ENCODE measurements at regions not wholly inside any gene's neighbourhood (a gene's known extent, or its start where the extent isn't known, plus 50 kb on each side); places are given as distances from the start of the nearest gene placed in this dataset.

DNA sequence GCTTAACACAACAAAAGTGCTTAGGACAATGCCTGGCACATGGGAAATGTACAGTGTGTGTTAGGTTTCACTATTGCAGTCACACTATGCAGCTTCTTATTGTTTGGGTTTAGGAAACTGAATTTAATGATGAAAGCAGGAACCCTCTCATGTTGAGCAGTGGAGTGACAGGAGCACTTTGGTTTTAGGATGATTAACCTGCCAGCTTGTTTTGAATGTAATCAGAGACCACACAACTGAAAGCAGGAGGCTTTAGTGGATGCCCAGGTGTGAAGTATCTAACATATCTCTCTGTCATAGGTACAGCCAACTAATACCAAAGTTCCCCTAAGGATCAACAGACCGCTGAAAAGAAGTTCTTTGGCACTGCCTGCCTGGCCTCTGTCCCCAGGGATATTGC lies 406.9 kb upstream of the USP24 start:
- DNase-seq (ENCODE audit: low read depth in 1 of 2, low spot score in 1 of 2): no peak
- H3K4me3 ChIP-seq (replicated peaks; ENCODE audit: insufficient read depth, low read length): no peak overlapping the region
- no peak overlapping the region for H3K27ac ChIP-seq (replicated peaks)
- TF ChIP-seq, protein P1, sequence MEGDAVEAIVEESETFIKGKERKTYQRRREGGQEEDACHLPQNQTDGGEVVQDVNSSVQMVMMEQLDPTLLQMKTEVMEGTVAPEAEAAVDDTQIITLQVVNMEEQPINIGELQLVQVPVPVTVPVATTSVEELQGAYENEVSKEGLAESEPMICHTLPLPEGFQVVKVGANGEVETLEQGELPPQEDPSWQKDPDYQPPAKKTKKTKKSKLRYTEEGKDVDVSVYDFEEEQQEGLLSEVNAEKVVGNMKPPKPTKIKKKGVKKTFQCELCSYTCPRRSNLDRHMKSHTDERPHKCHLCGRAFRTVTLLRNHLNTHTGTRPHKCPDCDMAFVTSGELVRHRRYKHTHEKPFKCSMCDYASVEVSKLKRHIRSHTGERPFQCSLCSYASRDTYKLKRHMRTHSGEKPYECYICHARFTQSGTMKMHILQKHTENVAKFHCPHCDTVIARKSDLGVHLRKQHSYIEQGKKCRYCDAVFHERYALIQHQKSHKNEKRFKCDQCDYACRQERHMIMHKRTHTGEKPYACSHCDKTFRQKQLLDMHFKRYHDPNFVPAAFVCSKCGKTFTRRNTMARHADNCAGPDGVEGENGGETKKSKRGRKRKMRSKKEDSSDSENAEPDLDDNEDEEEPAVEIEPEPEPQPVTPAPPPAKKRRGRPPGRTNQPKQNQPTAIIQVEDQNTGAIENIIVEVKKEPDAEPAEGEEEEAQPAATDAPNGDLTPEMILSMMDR (IDR thresholded peaks at IDR 0.05; ENCODE audit: insufficient read depth, low read length): no peak
- no peak for TF ChIP-seq GABPA (IDR thresholded peaks at IDR 0.05; ENCODE audit: low read depth)
- no peak for TF ChIP-seq POLR2AphosphoS5 (IDR thresholded peaks at IDR 0.05; ENCODE audit: low read depth)
- TF ChIP-seq, protein P2, sequence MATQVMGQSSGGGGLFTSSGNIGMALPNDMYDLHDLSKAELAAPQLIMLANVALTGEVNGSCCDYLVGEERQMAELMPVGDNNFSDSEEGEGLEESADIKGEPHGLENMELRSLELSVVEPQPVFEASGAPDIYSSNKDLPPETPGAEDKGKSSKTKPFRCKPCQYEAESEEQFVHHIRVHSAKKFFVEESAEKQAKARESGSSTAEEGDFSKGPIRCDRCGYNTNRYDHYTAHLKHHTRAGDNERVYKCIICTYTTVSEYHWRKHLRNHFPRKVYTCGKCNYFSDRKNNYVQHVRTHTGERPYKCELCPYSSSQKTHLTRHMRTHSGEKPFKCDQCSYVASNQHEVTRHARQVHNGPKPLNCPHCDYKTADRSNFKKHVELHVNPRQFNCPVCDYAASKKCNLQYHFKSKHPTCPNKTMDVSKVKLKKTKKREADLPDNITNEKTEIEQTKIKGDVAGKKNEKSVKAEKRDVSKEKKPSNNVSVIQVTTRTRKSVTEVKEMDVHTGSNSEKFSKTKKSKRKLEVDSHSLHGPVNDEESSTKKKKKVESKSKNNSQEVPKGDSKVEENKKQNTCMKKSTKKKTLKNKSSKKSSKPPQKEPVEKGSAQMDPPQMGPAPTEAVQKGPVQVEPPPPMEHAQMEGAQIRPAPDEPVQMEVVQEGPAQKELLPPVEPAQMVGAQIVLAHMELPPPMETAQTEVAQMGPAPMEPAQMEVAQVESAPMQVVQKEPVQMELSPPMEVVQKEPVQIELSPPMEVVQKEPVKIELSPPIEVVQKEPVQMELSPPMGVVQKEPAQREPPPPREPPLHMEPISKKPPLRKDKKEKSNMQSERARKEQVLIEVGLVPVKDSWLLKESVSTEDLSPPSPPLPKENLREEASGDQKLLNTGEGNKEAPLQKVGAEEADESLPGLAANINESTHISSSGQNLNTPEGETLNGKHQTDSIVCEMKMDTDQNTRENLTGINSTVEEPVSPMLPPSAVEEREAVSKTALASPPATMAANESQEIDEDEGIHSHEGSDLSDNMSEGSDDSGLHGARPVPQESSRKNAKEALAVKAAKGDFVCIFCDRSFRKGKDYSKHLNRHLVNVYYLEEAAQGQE (IDR thresholded peaks at IDR 0.05; ENCODE audit: insufficient replicate concordance, low read depth): no peak
- TF ChIP-seq SPI1 (IDR thresholded peaks at IDR 0.05; ENCODE audit: borderline replicate concordance, low read depth): no peak
- H3K27me3 ChIP-seq (ENCODE audit: insufficient read depth, poor library complexity, severe bottlenecking): no peaks in the 10 kb centered on the region

DNA sequence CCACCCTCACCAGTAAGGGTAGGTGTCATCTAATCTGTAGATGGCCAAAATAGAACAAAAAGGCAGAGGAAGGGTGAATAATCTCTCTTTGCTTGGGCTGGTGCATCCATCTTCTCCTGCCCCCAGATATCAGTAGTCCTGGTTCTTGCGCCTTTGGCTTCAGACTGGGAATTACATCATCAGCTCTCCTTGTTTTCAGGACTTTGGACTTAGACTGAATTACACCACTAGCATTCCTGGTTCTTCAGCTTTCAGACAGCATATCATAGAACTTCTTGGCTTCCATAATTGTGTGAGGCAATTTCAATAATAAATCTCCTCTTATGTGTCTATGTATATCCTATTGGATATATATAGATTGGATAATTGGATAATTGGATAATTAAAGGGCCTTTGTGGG lies 403.0 kb upstream of the USP24 start:
- no peak for DNase-seq (ENCODE audit: low read depth in 1 of 2, low spot score in 1 of 2)
- no peak for TF ChIP-seq POLR2AphosphoS5 (IDR thresholded peaks at IDR 0.05; ENCODE audit: low read depth)
- TF ChIP-seq, protein P2 (IDR thresholded peaks at IDR 0.05; ENCODE audit: insufficient replicate concordance, low read depth): no peak
- no peak for TF ChIP-seq GABPA (IDR thresholded peaks at IDR 0.05; ENCODE audit: low read depth)
- TF ChIP-seq SPI1 (IDR thresholded peaks at IDR 0.05; ENCODE audit: borderline replicate concordance, low read depth): no peak
- TF ChIP-seq, protein P1 (IDR thresholded peaks at IDR 0.05; ENCODE audit: insufficient read depth, low read length): no peak
- Histone ChIP-seq H3K4me3 (replicated peaks; ENCODE audit: insufficient read depth, low read length) (no peak overlapping the region), H3K27me3 (ENCODE audit: insufficient read depth, poor library complexity, severe bottlenecking) (peaks cover 4% of the 10 kb centered on the region), H3K27ac (replicated peaks) (no peak overlapping the region)

DNA sequence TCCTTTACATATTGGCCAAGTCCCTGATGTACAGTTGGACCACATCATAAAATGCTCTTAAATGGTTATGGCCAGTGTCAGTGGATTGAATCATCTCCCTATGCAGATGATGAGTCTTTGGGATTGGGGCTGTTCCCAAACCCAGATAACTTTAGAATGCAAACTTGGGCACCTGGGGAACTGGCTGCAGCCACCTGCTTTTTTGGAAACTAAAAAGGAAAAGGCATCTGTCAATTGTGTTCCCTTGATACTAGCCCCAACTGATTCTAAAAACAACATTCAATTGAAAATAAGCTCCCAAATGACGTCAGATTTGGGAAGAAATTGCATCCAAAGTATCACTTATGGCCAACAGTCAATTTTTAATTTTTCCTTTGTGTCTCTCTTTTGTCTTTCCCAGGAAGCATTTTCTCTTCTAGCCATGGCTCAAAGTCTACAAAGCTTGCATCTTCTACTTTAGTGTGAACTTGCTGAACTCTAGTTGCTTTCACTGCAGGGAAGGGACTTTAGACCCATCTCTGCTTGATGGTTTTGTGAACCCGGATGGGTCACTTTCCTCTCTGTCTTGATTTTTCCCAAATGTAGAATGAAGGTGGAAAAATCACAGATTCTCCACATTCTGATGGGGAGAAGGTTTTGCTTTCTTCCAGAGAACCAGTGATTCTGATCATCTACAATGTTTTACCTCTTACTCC lies 402.3 kb upstream of the USP24 start:
- peaks cover 4% of the 10 kb centered on the region for H3K27me3 ChIP-seq (ENCODE audit: insufficient read depth, poor library complexity, severe bottlenecking)
- H3K4me3 ChIP-seq (replicated peaks; ENCODE audit: insufficient read depth, low read length): no peak overlapping the region
- no peak for DNase-seq (ENCODE audit: low read depth in 1 of 2, low spot score in 1 of 2)
- H3K27ac ChIP-seq (replicated peaks): no peak overlapping the region
- TF ChIP-seq POLR2AphosphoS5 (IDR thresholded peaks at IDR 0.05; ENCODE audit: low read depth) (no peak), GABPA (IDR thresholded peaks at IDR 0.05; ENCODE audit: low read depth) (no peak), SPI1 (IDR thresholded peaks at IDR 0.05; ENCODE audit: borderline replicate concordance, low read depth) (no peak)
- TF ChIP-seq, protein P2 (IDR thresholded peaks at IDR 0.05; ENCODE audit: insufficient replicate concordance, low read depth): no peak
- TF ChIP-seq, protein P1 (IDR thresholded peaks at IDR 0.05; ENCODE audit: insufficient read depth, low read length): no peak
